ENCODE measurements at regions not wholly inside any gene's neighbourhood (a gene's known extent, or its start where the extent isn't known, plus 50 kb on each side); places are given as distances from the start of the nearest gene placed in this dataset.
"Not testable (repeated sequence)": the region's sequence is repeated elsewhere in the genome, so short reads cannot be mapped to it uniquely, and the experiment has no call there.

DNA sequence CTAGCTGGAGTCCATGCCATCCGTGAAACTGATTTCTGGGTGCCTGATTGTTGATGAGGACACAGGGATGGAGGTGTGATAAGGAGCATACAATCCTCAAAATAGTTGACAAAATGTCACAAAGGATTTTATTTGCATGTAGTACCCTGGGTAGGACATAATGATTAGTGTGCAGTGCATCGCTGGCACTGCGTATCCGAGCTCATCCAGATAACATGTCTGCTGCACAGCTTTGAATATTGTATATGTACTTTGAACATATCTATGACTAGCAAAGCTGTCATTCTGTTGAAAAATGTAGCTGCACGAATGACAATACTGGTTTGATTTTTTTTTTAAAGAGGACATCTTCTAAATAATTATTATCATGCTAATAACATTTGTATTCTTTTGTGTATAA lies 529.7 kb upstream of the FANCL start:
- DNase-seq: no peak

DNA sequence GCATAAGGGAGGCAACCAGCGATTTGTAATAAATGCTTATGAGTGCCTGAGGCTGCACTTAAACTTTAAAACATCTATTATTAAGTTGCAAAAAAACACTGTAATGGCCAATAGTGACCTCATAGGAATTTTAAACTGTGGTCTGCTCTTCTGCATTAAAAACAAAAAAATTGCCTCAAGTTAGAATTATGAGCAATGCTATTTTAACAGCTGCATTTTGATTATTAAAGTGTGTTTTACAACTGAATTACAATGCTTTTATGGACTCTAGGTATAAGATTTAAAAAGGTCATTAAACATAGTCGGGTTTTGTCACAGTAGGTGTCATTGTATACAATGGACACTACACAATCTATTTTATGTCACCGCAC lies 528.7 kb upstream of the FANCL start:
- DNase-seq: no peak

DNA sequence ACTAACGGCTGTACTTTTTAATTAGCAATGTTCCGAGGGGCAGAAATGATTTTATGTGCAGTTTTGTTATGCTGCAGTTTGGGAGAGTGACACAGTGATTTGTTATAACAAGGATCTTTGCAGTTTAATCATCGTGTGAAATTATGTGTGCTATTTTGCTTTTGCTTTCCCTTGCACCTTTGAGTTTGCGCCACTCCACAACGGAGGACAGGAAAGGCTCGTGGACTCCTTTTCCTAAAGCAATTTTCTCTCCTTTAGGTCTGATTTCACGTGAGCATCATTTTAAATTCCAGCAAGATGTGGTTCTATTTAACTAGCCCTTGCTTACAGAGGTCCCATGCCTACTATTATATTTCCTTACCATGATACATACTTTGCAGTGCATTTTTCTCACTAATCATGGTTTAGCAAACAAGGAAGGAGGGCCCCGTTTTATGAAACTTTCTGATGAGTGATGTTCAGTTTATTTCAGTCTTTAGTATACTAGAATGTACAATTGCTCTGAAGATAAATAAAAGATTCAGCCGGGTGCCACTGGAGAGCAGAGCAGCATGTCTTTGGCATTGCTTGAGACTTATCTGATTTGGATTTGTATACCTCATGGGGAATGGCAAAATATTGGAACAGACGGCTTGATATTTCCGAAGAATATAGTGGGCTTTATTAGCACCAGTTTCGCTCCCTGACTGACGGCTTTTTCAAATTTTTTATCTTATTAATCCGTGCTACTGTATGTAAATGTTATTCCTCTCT lies 528.2 kb upstream of the FANCL start:
- no peak for DNase-seq

DNA sequence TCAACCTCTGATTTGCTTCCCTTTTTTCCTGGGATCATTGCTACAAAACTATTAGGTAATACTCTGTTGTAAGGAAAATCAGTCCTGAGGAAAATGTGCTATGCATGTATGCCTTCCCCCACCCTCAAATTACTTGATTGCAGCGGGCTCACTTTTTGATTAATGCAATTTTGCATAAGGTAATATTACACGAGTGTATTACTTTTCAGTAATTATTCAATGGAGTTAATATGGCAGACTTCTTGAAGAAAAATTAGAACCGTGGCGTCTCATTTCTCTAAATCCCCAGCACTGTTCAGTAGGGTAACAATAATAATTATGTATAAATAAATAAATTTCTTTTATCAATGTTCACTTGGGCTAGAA lies 527.6 kb upstream of the FANCL start:
- no peak for DNase-seq

DNA sequence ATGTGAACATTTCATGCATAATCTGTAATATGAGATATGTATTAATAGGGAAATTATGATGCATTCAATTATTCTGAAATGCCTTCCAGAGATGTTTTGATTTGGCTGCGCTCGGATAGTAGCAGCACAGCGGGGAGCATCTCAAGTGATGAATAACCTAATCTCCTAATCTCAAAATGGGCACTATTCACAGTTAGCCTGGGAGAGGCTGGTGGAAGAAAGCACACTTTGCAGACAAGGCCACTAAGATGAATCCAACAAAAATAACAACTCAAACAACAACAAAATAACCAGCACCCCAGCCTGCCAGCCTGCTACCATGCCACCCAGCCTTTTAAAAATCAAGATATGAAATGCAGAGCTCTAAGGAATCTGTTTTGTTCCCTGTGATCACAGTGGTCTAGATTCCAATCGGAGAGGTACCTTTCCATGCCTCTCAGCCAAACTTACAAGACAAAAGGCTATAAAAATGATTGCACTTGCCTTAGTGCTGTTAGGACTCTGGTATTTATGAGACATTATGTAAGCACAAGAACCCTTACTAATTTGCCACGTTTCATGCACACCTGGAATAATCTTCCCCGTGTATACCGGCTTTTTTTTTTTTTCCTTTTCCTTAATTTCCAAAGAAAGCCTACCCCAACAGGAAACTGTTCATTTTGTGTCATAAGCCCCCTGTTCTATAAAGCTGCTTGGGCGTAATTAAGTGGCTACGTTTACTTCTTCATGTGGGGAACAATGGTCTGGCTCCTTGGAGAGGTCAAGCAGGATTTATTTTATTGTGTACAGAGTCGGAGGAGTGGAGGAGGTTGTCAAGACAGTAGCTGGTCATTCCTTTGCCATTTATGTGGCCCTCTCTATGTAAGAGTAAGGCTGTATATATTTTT lies 526.9 kb upstream of the FANCL start:
- DNase-seq: no peak

DNA sequence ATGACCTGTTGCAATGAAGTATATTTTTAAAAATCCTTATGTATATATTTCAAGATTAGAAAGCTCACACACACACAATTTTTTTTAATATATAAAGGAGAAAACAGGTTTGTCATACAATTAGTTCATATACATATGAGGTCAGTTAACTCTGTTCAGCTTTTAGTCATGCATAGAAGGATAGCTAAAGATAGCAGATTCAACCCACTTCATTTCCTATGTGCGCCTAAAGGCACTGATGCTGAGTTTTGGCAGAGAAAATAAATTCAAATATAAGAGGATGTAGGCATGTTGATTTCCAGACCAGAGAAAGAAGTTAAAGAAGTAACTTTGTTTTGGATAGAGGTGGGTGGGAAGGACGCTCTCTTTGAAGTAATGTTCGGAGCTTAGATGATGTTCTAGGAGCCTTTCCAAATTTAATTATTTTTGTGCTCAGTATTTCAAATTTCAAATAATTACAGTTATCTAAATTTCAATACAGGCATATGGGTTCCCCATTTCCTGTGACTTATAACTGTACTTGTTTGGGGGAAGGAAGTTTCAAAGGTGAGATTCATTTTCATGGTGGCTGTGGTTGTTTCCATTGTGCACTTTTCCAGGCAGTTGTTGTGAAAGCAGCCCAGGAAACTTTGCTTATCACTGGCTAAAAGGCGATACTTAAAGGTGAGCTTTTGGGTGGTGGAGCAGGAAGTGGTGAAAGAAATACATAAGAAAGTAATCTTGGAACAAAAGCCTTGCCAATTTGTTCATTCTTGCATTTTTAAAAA lies 523.4 kb upstream of the FANCL start:
- no peak for DNase-seq

DNA sequence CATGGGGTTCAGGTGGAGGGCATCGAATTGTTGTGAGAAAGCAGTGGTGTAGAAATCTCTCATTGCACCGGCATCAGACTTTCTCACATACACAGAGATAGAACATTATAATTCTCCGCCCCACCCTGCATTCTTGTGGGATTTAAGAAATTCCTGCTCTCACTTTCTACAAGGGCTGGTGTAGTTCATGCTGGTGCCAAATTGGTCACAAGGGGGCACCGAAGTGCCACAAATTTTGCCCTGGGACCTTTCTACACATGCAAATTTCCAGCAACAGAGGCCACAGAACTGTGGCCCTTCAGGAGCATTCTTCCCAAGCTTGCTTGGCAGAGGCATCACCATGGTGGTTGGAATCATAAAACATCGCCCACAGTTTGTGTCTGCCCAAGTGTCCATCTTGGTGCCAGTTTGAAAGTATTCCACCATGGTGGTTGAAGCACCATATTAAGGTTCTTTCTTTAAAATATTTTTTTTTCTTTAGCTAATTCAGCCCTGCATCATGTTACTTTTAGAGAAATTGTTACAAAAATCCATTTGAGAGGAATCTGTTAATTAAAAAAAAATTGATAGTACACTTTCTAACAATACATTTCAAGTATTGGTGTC lies 521.2 kb upstream of the FANCL start:
- peak; percentile 48 to 67 for DNase-seq

DNA sequence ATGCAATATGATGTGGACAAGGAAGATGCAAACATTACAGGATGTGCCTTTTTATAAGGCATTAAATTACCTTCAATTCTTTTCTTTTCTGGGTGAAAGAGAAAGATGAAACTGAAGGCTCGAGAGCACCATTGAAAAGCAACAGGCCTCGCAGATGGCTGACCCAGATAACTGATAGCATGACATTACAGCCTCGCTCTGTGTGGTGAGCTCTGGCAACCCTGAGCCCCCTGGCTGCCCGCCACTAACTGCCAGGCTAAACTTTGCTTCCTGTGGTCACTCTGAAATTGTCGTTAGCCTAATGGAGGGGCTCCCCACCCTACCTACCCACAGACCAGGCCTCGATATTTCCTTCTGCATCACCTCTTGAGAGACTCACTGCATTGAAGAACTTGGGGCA lies 516.8 kb upstream of the FANCL start:
- DNase-seq: no peak

DNA sequence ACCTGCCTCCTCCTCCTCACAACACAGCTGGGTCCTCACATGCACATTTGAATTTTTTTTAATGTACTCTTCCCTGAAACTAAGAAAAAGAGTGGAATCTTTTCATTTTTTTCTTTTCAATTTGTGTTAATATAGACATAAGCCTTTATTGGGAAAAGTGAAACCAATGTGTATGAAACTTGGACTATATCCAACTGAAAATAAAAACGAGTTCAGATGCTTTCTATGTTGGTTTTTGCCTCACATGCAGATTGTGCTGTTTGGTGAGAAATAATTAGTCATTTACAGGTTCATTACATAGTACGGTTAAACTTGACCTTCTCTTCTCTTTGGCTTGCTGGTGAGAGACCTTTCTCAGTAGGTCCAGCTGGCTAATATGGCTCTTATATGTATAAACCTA lies 515.2 kb upstream of the FANCL start:
- no peak for DNase-seq

DNA sequence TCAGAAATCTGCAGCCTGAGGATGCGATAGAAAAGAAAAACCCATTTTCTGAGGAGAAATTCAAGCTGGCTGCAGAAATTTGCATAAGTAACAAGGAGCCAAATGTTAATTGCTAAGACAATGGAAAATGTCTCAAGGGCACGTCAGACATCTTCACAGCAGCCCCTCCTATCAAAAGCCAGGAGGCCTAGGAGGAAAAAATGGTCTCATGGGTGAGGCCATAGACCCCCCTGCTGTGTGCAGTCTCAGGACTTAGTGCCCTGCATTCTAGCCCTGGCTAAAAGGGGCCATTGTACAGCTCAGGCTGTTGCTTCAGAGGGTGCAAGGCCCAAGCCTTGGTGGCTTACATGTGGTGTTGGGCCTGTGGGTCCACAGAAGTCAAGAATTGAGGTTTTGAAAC lies 511.4 kb upstream of the FANCL start:
- DNase-seq: not testable (repeated sequence)

DNA sequence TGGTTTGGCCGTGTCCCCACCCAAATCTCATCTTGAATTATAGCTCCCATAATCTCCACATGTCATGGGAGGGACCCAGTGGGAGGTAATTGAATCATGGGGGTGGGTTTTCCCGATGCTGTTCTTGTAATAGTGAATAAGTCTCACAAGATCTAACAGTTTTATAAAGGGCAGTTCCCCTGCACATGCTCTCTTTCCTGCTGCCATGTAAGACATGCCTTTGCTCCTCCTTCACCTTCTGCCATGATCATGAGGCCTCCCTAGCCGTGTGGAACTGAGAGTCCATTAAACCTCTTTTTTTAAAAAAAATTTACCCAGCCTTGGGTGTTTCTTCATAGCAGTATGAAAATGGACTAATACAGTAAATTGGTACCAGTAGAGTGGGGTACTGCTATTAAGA lies 510.6 kb upstream of the FANCL start:
- DNase-seq: not testable (repeated sequence)

DNA sequence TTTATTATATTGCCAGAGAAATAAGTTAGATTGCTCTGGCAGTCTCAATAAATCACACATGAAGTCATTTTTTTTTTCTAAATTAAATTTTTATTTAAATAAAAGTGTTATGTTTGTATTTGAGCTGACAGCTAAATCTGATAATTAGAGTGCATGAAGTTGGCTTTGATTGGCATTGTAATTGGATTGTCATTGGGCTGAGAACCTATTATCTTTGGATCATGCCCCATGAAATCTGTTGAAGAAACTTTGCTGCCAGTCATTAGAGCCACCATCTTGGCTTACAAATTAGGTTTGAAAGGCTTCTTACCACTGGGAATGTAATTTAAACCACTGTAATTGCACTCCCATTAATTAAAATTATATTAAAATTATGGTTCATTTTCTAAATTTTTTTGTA lies 507.9 kb upstream of the FANCL start:
- no peak for DNase-seq

DNA sequence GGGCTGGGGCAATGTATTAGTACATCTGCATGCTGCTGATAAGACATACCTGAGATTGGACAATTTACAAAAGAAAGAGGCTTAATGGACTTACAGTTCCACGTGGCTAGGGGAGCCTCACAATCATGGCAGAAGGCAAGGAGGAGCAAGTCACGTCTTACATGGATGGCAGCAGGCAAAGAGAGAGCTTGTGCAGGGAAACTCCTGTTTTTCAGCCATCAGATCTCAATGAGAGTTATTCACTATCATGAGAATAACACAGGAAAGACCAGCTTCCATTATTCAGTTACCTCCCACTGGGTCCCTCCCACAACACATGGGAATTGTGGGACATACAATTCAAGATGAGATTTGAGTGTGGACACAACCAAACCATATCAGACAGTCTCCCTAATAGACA lies 504.2 kb upstream of the FANCL start:
- not testable (repeated sequence) for DNase-seq

DNA sequence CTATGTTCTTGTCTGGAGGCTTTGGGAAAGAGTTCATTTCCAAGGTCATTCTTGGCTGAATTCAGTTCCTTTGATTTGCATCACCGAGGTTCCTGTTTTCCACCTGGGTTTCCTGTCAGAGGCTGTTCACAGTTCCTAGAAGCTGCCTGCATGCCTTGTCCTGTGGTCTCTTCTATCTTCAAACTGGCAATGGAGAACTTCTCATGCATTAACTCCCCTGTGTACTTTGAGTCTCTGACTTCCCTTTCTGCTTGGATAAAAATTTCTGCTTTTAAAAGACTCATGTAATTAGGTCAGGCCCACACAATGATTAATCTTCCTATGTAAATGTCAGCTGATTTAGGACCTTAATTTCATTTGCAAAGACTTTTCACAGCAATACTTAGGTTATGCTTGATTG lies 499.3 kb upstream of the FANCL start:
- DNase-seq: no peak

DNA sequence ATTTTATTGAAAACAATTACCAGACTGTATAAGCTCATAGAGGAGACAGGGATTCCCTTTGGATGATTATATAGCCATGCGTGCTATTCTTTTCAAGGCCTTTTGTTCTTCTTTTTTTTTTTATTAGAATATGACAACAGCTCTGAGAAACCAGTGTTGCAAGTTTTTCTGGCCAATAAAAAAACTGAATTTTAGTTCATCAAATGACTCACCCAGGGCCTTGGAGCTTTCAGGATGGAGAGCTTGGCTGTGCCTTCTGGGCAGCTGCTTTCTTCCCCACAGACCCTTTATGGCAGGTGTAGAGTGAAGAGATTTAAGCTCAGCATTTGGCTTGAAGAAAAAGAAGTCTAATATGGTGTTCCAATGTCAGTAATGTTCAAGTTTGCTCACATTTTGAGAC lies 497.9 kb upstream of the FANCL start:
- DNase-seq: no peak

DNA sequence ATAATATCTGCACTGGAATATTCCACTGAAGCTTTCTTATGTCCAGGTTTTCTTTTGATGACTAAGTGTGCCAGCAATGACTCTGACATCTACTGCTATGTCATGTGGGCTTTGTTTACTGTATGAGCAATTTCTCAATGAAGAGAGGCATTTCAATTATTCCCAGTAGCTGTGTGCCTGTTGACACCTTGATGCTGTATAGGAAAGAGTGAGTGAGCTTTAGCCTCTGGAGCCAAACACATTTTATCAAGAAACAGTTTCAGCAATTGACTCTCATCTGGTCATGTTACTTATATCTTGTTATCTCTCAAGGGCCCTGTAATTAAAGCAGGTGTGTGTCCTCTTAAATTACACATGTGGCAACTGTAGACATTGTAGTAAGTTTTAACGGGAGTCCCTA lies 493.2 kb upstream of the FANCL start:
- no peak for DNase-seq

DNA sequence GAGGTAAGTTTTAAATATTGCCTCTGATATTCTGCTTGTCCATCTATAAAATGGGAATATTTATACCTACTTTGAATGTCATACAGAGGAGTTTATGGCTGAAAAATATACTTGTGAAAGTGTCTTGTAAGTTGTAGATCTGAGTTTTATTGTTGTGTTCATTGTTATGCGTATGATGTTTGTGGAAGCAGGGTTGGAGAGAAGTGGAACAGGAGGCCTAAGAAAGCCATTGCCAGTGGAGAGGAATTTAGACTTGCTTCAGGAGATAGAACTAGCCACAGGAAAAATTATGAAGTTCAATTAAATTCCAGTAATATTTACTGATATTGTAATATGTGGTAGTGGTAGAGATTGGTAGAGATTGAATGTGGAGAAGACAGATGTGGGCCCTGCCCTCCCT lies 491.9 kb upstream of the FANCL start:
- DNase-seq: no peak

DNA sequence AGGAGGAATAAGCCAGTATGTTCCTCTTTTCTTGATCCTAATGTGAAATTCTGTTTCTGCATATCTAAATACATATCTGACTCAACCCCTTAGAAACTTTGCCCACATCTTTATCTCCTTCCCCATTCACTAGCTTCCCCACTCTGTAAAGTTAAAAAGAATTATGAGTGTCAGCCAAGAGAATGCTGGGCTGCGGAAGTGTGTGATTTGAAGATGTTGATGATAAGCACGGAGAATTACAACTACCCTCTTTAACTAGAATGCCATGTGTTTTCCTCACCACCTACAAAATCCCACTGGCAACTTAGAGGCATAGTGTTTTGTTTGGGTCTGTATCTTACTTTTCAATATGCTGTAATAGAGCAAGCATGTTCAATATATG lies 490.4 kb upstream of the FANCL start:
- DNase-seq: no peak

DNA sequence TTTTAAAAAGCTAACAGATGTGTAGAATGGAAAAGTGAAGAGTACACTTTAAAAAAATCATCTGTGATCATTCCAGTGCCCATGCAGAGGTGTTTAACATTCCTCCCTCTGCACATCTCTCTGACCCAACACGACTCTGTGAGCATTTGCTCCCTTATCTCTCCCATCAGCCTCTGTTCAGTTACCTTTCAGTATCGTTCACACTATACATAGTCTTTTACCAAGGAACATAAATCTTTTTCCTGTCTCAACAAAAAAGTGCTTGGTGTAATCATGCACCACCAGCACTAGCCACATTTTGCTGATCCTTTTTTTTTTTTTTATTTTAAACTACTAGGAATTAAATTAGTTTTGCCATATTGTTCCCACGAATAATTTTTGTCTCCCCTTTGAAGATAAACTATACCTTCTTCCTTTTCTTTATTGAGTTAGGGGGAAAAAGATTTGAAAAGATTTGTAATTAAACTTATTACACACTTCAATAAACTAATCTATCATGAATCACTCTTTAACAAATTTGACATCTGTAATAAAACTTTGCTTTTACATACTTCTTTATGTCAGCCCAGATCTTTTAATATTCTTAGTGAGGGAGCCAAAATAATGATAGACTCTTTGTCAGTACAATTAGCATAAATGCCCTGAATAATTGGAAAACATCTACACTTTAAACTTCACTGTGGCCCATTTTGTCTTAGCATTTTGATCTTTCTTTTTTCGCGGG lies 489.8 kb upstream of the FANCL start:
- DNase-seq: no peak

DNA sequence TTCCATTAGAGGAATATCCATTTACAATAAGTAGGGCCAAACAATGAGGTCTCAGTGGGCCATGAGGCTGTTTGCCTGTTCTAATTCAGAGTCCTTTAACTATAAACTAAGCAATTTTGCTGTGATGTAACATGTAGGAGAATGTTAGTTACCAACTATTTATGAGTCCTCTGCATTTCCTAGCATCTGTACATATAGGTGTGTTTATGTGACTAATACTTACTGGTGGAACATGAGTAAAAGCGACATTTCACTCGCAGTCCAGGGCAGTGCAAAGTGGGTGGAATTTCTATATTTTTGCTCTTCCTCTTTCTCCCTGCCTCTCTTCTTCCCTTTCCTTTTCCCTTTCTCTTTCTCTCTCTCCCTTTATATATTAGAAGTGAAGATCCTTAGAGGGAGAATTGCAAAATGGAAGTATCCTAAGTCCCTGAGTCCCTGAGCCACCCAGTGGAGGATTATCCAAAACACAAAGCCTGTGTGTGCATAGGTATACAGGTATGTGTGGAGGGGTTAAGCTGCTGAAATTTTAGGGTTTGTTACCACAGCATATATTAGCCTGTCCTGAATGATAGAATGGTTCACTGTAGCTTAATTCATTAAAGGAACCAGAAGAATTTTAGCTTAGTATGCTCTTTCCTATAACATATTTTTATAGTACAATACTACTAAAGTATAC lies 487.0 kb upstream of the FANCL start:
- no peak for DNase-seq

DNA sequence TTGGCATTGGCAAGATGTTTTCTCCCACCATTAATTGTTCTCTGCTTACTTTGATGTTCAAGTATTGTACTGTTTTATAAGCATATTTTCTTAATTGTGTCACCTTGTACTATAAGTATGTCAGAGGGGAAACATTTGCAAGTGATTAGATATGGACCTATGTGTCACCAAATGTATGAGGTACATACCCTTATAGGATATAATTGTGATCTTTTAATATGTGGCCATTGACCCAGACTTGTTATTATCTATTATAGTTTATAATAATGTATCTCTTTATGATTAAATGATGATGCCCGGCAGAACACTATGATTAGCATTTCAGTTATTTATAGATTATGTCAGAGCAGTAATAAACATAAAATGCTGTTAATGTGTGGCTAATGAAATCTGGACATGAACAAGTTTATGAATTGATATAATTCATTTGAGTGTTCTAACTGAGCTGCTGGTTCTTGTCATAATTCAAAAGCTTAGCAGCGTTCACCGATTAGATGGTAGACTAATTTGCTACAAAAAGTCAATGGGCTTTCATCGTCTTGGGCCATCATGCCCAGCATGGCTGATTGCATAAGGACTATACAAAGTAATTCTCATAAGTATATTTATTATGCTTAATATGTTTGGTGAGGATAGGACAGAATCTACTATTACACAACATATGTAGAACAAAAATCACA lies 480.9 kb upstream of the FANCL start:
- no peak for DNase-seq
